Esophagus muscularis mucosa (tissue), 4 donors: ENCODE measurements at regions not wholly inside any gene's neighbourhood (a gene's known extent, or its start where the extent isn't known, plus 50 kb on each side); places are given as distances from the start of the nearest gene placed in this dataset.

Source experiments
- DNase-seq: peaks from one replicate; pipeline ENCODE4 v3.0.0-alpha.2; 2017; ENCODE audit errors: extremely low spot score
- H3K27ac ChIP-seq, 4 donors: fragments of 200-600 bp; sonication (generic); replicated peaks in 1 of 4; 1 replicate in 3 of 4; 2 replicates in 1 of 4; pipeline ENCODE4 v1.5.1; 2016 to 2019; ENCODE audit warnings: mild to moderate bottlenecking in 1 of 4
- H3K27me3 ChIP-seq, 4 donors: fragments of 200-600 bp; sonication (generic); one replicate each; pipeline versions ENCODE4 v1.5.1 to v1.6.0; 2016 to 2019
- H3K36me3 ChIP-seq, 4 donors: fragments of 200-600 bp; sonication (generic); one replicate each; pipeline ENCODE4 v1.5.1; 2016 to 2019
- H3K4me1 ChIP-seq, 4 donors: fragments of 200-600 bp; sonication (generic); one replicate each; pipeline ENCODE4 v1.5.1; 2016 to 2019
- H3K4me3 ChIP-seq, 4 donors: fragments of 200-600 bp; sonication (generic); 1 replicate in 2 of 4; 2 replicates in 2 of 4; pipeline ENCODE4 v1.5.1; 2016 to 2019; ENCODE audit warnings: mild to moderate bottlenecking in 4 of 4, moderate library complexity in 1 of 4
- H3K9me3 ChIP-seq, 4 donors: fragments of 200-600 bp; sonication (generic); 1 replicate in 3 of 4; 2 replicates in 1 of 4; pipeline ENCODE4 v1.5.1; 2016 to 2019
- CTCF ChIP-seq, 3 experiments: fragments of 200-600 bp in 2 of 3; fragments of 450-650 bp in 1 of 3; sonication (generic) in 2 of 3; IDR thresholded peaks; one replicate each; pipeline ENCODE4 v1.5.1; 2017 to 2019; ENCODE audit warnings: antibody characterized with exemption in 3 of 3, mild to moderate bottlenecking in 2 of 3, moderate library complexity in 1 of 3
- EP300 ChIP-seq: sonication (generic); formaldehyde crosslinking; IDR thresholded peaks from one replicate; pipeline ENCODE4 v1.6.1; 2017; ENCODE audit warnings: antibody characterized with exemption
- POLR2A ChIP-seq: fragments of 450-650 bp; IDR thresholded peaks from one replicate; pipeline ENCODE4 v1.6.1; 2017; ENCODE audit warnings: antibody characterized with exemption, moderate library complexity, mild to moderate bottlenecking, low read depth
- POLR2AphosphoS5 ChIP-seq, 2 donors: sonication (generic); formaldehyde crosslinking; IDR thresholded peaks; one replicate each; pipeline ENCODE4 v1.6.1; 2017; ENCODE audit warnings: antibody characterized with exemption in 2 of 2
- whole genome bisulfite sequencing: methylation state at CpG from one replicate; pipeline ENCODE4 v1.1.5; 2018; 5-methylcytosine and 5-hydroxymethylcytosine counted together
- intact Hi-C: fragments of 100-400 bp; cut with DNase I; formaldehyde crosslinking; loops from one replicate; pipeline ENCODE4 v1.15.1; 2023

DNA sequence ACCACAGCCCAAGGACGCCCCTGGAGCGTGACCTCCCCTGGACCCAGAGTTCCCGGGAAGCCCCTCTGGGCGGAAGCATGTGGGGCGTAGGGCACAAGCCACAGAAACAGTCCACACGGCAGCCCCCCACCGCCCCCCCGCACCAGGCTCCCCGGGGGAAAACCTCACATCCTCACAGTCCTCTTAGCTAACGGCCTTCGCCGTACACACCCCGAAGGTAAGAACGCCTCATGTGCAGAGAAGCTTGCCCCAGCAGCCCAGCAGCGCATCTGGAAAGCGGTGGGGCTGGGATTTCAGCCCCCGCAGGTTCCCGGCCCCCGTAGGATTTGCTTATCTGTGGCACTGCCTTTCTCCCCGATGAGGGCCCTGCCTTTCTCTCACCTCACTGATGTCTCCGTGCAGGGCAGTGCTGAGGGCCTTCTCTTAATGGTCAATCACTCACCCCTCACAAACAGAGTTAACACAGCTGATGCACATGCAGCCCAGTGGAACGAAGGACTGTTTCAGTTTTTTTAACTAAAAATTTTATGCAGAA is 309.2 kb downstream of the BRD1 start:
- TF ChIP-seq CTCF (IDR thresholded peaks at IDR 0.05) (no peak), EP300 (no peak), POLR2A (no peak), POLR2AphosphoS5 (IDR thresholded peaks at IDR 0.05) (no peak)
- WGBS, result 59% methylated on average over 20 of the region's 22 CpGs
- Histone ChIP-seq H3K4me1 (no peaks in the 10 kb centered on the region), H3K4me3 (no peak overlapping the region), H3K27ac (no peak overlapping the region), H3K9me3 (peaks cover 0 to 11% (median 7%) of the 10 kb centered on the region in 4 donors), H3K27me3 (peaks cover 0 to 84% (median 4%) of the 10 kb centered on the region in 4 donors), H3K36me3 (no peaks in the 10 kb centered on the region)
- DNase-seq, result no peak
- intact Hi-C loops, result no loop called here

DNA sequence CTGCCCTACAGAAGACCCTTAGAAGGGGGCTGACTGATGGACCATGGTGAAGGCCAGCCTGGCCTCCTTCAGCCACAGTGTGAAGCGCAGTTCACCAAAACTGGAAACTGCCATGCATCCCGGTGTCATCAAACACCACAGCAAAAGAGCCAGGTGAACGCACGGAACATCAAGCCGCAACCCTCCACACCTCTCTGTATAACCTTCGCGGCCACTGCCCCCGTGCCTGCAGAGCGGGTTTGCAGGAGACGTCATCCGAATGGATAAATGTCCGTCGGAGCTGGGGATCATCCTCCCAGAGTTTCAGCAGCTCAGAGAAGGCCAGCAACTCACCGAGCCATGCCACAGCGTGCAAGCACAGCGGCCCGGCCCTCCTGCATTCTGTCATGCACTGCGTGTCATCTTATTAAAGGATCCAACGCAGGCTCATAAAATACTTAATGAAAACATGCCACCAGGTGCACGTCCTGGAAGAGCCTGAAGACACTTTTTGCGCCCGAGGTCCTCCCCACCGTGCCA is 309.9 kb downstream of the BRD1 start:
- Histone ChIP-seq H3K4me3 (no peak overlapping the region), H3K27me3 (peaks cover 0 to 84% (median 4%) of the 10 kb centered on the region in 4 donors), H3K9me3 (peaks cover 0 to 11% (median 7%) of the 10 kb centered on the region in 4 donors), H3K36me3 (no peaks in the 10 kb centered on the region), H3K4me1 (no peaks in the 10 kb centered on the region), H3K27ac (no peak overlapping the region)
- 88% methylated on average over 22 of the region's 23 CpGs for WGBS
- TF ChIP-seq EP300, result no peak
- TF ChIP-seq CTCF (IDR thresholded peaks at IDR 0.05), result no peak
- TF ChIP-seq POLR2AphosphoS5 (IDR thresholded peaks at IDR 0.05), result no peak
- TF ChIP-seq POLR2A, result no peak
- no peak for DNase-seq
- intact Hi-C loops, result no loop called here

DNA sequence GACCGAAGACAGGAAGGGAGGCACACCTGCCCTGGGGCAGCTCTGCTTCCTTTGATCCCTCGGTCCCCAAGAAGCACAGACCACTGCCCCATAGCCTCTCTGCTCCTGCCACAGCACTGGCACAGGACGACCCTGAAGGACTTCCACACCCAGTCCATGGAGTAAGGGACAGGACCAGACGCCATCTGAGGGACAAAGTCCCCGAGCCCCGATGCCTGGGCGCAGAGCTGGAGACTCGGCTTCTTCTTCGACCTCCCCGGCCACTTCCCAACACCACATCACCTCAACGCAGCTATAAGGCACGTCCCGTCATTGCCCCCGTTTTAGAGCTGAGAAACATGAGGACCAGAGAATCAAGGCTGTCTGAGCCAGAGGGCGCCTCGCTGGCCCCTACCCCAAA is 310.5 kb downstream of the BRD1 start:
- Histone ChIP-seq H3K27ac (no peak overlapping the region), H3K4me1 (no peaks in the 10 kb centered on the region), H3K36me3 (no peaks in the 10 kb centered on the region), H3K27me3 (peaks cover 0 to 79% (median 1%) of the 10 kb centered on the region in 4 donors), H3K9me3 (peaks cover 0 to 11% (median 7%) of the 10 kb centered on the region in 4 donors), H3K4me3 (no peak overlapping the region)
- 95% methylated on average over 15 of the region's 16 CpGs for WGBS
- intact Hi-C loops, result no loop called here
- no peak for DNase-seq
- TF ChIP-seq POLR2A (no peak), EP300 (no peak), CTCF (IDR thresholded peaks at IDR 0.05) (no peak), POLR2AphosphoS5 (IDR thresholded peaks at IDR 0.05) (no peak)

- H3K4me1 ChIP-seq, result no peaks in the 10 kb centered on the region
- H3K36me3 ChIP-seq, result no peaks in the 10 kb centered on the region
- TF ChIP-seq CTCF (IDR thresholded peaks at IDR 0.05), result no peak
- TF ChIP-seq POLR2AphosphoS5 (IDR thresholded peaks at IDR 0.05), result no peak
- TF ChIP-seq POLR2A, result no peak
- no peak for TF ChIP-seq EP300
- intact Hi-C loops, result no loop called here
- H3K9me3 ChIP-seq, result peaks cover 0 to 13% (median 12%) of the 10 kb centered on the region in 4 donors
- H3K27ac ChIP-seq, result no peak overlapping the region
- peaks cover 0 to 65% (median 0%) of the 10 kb centered on the region in 4 donors for H3K27me3 ChIP-seq
- no peak overlapping the region for H3K4me3 ChIP-seq
- DNase-seq, result no peak
- 88% methylated on average over 11 of the region's 11 CpGs for WGBS
Measured at GRCh38 chr22:49515475-49515874, 312.2 kb downstream of the BRD1 start.

- TF ChIP-seq POLR2AphosphoS5 (IDR thresholded peaks at IDR 0.05) (no peak), CTCF (IDR thresholded peaks at IDR 0.05) (no peak), EP300 (no peak), POLR2A (no peak)
- WGBS, result 74% methylated on average over 8 of the region's 10 CpGs
- no peak for DNase-seq
- peaks cover 0 to 13% (median 12%) of the 10 kb centered on the region in 4 donors for H3K9me3 ChIP-seq
- no peak overlapping the region for H3K4me3 ChIP-seq
- H3K27ac ChIP-seq, result no peak overlapping the region
- peaks cover 0 to 58% (median 0%) of the 10 kb centered on the region in 4 donors for H3K27me3 ChIP-seq
- intact Hi-C loops, result no loop called here
- H3K36me3 ChIP-seq, result no peaks in the 10 kb centered on the region
- no peaks in the 10 kb centered on the region for H3K4me1 ChIP-seq
Measured at GRCh38 chr22:49514641-49515040, 313.0 kb downstream of the BRD1 start.
